OCI-M1 (cell line): ENCODE measurements at regions not wholly inside any gene's neighbourhood (a gene's known extent, or its start where the extent isn't known, plus 50 kb on each side); places are given as distances from the start of the nearest gene placed in this dataset.
"Not testable (repeated sequence)": the region's sequence is repeated elsewhere in the genome, so short reads cannot be mapped to it uniquely, and the experiment has no call there.

Experiments used
- DNase-seq: peaks from one replicate; lab custom pipeline; 2025; lab: John Stamatoyannopoulos, UW

DNA sequence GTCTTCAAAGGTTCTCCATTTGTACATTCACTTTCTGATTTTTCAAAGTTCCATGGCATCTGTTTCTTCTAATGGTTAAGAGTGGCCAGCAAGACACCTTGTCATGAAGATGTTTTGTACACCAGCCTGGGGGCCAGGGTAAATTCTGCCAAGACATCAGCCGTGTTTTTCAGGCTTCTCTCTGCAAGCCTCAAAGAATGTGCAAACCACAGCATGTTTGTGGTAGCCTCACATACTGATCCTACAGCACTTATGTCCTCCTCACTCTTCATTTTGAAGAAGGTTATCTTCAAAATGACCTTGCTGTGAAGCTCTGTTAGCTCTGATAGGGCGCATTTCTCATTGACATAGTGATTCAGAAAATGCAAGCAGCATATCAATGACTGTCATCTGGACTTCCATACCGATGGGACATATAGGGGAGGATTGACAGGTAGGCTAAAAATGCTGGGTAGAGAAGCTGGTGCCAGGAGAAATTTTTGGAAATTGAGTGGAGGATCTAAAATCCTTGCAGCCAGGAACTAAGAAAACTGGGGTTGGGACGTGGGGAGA lies 59.3 kb upstream of the SPTLC3 start:
- DNase-seq: no peak

- not testable (repeated sequence) for DNase-seq
Observed at GRCh38 chr20:12954254-12954653, 54.5 kb upstream of the SPTLC3 start.

DNA sequence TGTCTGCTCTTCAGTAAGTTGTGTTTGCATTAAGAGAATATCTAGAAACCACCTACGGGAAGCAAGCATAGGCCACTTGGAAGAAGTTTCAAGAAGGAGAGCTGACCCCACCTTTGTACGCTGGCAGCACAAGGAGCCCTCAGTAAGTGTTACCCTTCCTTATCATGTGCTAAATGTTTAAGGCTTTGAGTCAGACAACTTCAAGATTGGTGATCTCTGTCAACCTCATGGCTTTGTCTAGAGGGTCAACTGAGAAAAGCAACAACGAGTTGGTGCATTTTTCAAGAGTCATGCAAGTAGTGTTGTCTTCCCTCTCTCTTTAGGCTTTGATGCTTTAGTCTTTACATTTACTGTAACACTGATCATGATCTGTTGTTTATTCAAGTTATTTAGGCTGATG lies 53.2 kb upstream of the SPTLC3 start:
- DNase-seq: no peak

DNA sequence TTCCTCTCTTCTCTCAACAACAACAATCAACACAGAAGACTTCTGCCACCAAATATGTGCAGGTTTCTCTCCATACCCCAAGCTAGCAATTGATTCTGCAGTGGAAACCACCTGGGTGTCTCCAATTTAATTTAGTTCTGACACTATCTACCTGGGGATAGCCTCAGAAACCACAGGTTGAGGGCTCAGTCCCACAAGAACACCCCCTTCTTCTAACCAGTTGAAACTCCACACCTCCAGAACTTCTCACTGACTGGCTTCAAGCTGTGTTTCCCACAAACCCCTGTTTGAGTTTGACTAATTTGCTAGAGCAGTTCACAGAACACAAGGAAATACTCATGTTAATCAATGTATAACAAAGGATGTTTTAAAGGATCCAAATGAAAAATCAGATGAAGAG lies 52.5 kb upstream of the SPTLC3 start:
- DNase-seq: no peak

GRCh38 chr20:12957968-12958367 lies 50.8 kb upstream of the SPTLC3 start:
- DNase-seq: no peak
